ENCODE measurements at regions not wholly inside any gene's neighbourhood (a gene's known extent, or its start where the extent isn't known, plus 50 kb on each side); places are given as distances from the start of the nearest gene placed in this dataset.

DNA sequence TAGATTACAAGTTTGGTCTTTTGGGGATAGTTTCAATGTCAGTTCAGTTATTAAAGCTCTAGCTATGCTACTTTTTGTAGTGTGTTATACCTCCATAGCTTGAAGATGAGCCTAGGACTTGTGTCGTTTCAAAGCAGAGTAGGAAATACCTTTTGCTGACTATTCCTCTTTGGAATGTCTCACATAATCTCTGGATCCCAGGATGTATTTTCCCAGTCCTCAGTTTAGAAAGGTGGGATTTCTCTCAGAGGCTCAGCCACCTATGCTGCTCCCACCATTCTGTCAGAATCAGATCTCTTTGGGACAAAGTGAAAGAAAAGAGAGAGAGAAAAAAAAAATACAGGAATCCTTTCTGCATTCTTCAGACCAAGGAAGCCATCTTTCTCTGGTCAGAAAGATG is 567.5 kb upstream of the IMPG1 start:
- Mint-ChIP-seq H3K9me3 (peaks cover 21% of the 10 kb centered on the region), H3K36me3 (ENCODE audit: low read depth) (no peaks in the 10 kb centered on the region), H3K4me3 (no peak overlapping the region), H3K4me1 (ENCODE audit: low read depth) (no peaks in the 10 kb centered on the region), H3K27me3 (ENCODE audit: insufficient read depth) (no peaks in the 10 kb centered on the region; the same call in 1 of the 2 replicates), H3K27ac (no peak overlapping the region)
- TF ChIP-seq, protein P1, sequence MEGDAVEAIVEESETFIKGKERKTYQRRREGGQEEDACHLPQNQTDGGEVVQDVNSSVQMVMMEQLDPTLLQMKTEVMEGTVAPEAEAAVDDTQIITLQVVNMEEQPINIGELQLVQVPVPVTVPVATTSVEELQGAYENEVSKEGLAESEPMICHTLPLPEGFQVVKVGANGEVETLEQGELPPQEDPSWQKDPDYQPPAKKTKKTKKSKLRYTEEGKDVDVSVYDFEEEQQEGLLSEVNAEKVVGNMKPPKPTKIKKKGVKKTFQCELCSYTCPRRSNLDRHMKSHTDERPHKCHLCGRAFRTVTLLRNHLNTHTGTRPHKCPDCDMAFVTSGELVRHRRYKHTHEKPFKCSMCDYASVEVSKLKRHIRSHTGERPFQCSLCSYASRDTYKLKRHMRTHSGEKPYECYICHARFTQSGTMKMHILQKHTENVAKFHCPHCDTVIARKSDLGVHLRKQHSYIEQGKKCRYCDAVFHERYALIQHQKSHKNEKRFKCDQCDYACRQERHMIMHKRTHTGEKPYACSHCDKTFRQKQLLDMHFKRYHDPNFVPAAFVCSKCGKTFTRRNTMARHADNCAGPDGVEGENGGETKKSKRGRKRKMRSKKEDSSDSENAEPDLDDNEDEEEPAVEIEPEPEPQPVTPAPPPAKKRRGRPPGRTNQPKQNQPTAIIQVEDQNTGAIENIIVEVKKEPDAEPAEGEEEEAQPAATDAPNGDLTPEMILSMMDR (IDR thresholded peaks at IDR 0.05): no peak
- no peak for DNase-seq

GRCh38 chr6:76634695-76635094 is 562.2 kb upstream of the IMPG1 start:
- H3K4me1 Mint-ChIP-seq (ENCODE audit: low read depth): no peaks in the 10 kb centered on the region
- no peak for DNase-seq
- H3K36me3 Mint-ChIP-seq (ENCODE audit: low read depth): no peaks in the 10 kb centered on the region
- TF ChIP-seq, protein P1 (IDR thresholded peaks at IDR 0.05): no peak
- no peak overlapping the region for H3K4me3 Mint-ChIP-seq
- H3K27me3 Mint-ChIP-seq (ENCODE audit: insufficient read depth): no peaks in the 10 kb centered on the region
- H3K27ac Mint-ChIP-seq: no peak overlapping the region
- H3K9me3 Mint-ChIP-seq: peaks cover 2% of the 10 kb centered on the region; the same call in 1 of the 2 replicates

DNA sequence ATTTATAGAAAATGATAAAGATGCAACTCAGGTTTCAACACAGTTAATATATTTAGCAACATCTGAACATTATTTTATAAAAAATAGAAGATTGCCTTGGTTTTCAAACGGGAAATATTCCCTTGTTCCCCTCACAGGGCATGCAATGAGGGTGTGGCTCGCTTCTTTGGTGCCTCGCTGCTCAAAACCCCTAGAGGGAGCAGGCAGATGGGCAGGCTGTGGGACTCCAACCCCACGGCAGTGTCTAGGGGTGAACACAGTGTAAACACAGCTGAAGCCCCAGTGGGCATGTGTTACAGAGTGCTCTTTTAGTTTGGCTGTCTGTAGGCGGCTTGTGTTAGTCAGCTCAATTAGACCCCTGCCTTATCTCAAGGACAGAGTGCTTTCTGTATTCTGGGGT is 560.8 kb upstream of the IMPG1 start:
- Mint-ChIP-seq H3K4me3 (no peak overlapping the region), H3K36me3 (ENCODE audit: low read depth) (no peaks in the 10 kb centered on the region), H3K9me3 (no peaks in the 10 kb centered on the region; the same call in 1 of the 2 replicates), H3K4me1 (ENCODE audit: low read depth) (no peaks in the 10 kb centered on the region), H3K27me3 (ENCODE audit: insufficient read depth) (no peaks in the 10 kb centered on the region), H3K27ac (no peak overlapping the region)
- TF ChIP-seq, protein P1 (IDR thresholded peaks at IDR 0.05): no peak
- DNase-seq: no peak

- no peaks in the 10 kb centered on the region for H3K36me3 Mint-ChIP-seq (ENCODE audit: low read depth)
- no peaks in the 10 kb centered on the region for H3K4me1 Mint-ChIP-seq (ENCODE audit: low read depth)
- no peak overlapping the region for H3K4me3 Mint-ChIP-seq
- no peak for DNase-seq
- no peak overlapping the region for H3K27ac Mint-ChIP-seq
- TF ChIP-seq, protein P1 (IDR thresholded peaks at IDR 0.05): no peak
- no peaks in the 10 kb centered on the region for H3K27me3 Mint-ChIP-seq (ENCODE audit: insufficient read depth)
- no peaks in the 10 kb centered on the region; the same call in 1 of the 2 replicates for H3K9me3 Mint-ChIP-seq
Observed at GRCh38 chr6:76631622-76632021, 559.2 kb upstream of the IMPG1 start.

- no peaks in the 10 kb centered on the region for H3K4me1 Mint-ChIP-seq (ENCODE audit: low read depth)
- H3K4me3 Mint-ChIP-seq: no peak overlapping the region
- no peaks in the 10 kb centered on the region for H3K27me3 Mint-ChIP-seq (ENCODE audit: insufficient read depth)
- H3K36me3 Mint-ChIP-seq (ENCODE audit: low read depth): no peaks in the 10 kb centered on the region
- TF ChIP-seq, protein P1 (IDR thresholded peaks at IDR 0.05): no peak
- DNase-seq: no peak
- H3K27ac Mint-ChIP-seq: no peak overlapping the region
- H3K9me3 Mint-ChIP-seq: peaks cover 6% of the 10 kb centered on the region
Observed at GRCh38 chr6:76615395-76615794, 542.9 kb upstream of the IMPG1 start.

DNA sequence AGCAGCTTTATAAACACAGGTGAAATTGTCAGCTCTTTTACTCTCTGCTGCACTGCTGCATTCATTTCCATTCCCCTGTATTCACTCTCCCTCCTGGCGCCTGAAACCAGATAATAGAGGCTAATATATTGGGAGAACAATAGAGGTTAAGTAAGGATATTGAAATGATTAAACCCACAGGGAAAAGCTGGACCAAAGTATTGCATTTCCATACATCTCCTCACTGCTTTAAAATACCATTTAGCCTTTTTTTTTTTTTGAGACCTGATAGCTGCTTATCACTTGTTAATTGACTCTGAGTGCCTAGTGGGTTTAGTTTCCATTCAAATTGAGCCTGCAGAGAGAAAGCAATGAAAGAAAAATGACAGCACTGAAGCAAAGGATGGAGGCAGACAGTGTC is 540.5 kb upstream of the IMPG1 start:
- no peak for DNase-seq
- Mint-ChIP-seq H3K27ac (no peak overlapping the region), H3K36me3 (ENCODE audit: low read depth) (no peaks in the 10 kb centered on the region), H3K9me3 (peaks cover 9% of the 10 kb centered on the region), H3K27me3 (ENCODE audit: insufficient read depth) (no peaks in the 10 kb centered on the region), H3K4me1 (ENCODE audit: low read depth) (no peaks in the 10 kb centered on the region), H3K4me3 (no peak overlapping the region)
- TF ChIP-seq, protein P1 (IDR thresholded peaks at IDR 0.05): no peak
